SU-DHL-6 (cell line): ENCODE measurements at regions not wholly inside any gene's neighbourhood (a gene's known extent, or its start where the extent isn't known, plus 50 kb on each side); places are given as distances from the start of the nearest gene placed in this dataset.

Source experiments
- H2AFZ ChIP-seq: fragments of 200-600 bp; sonication (generic); 2 replicates; pipeline ENCODE4 v1.6.1; 2014; ENCODE audit warnings: low read depth, mild to moderate bottlenecking, moderate library complexity, mixed read lengths, antibody characterized with exemption, low read length; ENCODE audit not compliant: severe bottlenecking
- H3F3A ChIP-seq: fragments of 200-600 bp; shearing (Covaris generic); 2 replicates; pipeline ENCODE4 v1.6.0; 2016; ENCODE audit warnings: antibody characterized with exemption, mild to moderate bottlenecking; ENCODE audit not compliant: insufficient read depth
- H3K27ac ChIP-seq: fragments of 200-600 bp; sonication (generic); 2 replicates; pipeline ENCODE4 v1.5.1; 2016; ENCODE audit warnings: low read depth, mild to moderate bottlenecking, low read length, moderate library complexity, mixed read lengths
- H3K27me3 ChIP-seq: fragments of 200-600 bp; sonication (generic), shearing (Covaris generic); 2 replicates; pipeline ENCODE4 v1.6.0; 2014; ENCODE audit warnings: mild to moderate bottlenecking, low read length
- H3K36me3 ChIP-seq: fragments of 200-600 bp; sonication (generic); 2 replicates; pipeline ENCODE4 v1.6.1; 2014; ENCODE audit warnings: mild to moderate bottlenecking, low read length, mixed read lengths
- H3K4me2 ChIP-seq: fragments of 300-600, 200-600 bp; shearing (Covaris generic), sonication (generic); 2 replicates; pipeline ENCODE4 v1.6.0; 2014; ENCODE audit warnings: low read length, low read depth, mild to moderate bottlenecking; ENCODE audit not compliant: poor library complexity, severe bottlenecking
- H3K4me3 ChIP-seq: fragments of 200-600 bp; sonication (generic); 2 replicates; pipeline ENCODE4 v1.5.1; 2014; ENCODE audit warnings: antibody characterized with exemption, low read length, mild to moderate bottlenecking, mixed read lengths; ENCODE audit not compliant: insufficient read depth, poor library complexity, severe bottlenecking
- H3K79me2 ChIP-seq: fragments of 200-600 bp; sonication (generic); 2 replicates; pipeline ENCODE4 v1.6.1; 2014; ENCODE audit warnings: mild to moderate bottlenecking, low read length, moderate library complexity; ENCODE audit not compliant: insufficient read depth
- H3K9ac ChIP-seq: fragments of 200-600 bp; sonication (generic); 2 replicates; pipeline ENCODE4 v1.7.0; 2014; ENCODE audit warnings: mild to moderate bottlenecking, low read length
- H3K9me2 ChIP-seq: fragments of 200-600 bp; sonication (generic); replicated peaks from 2 replicates; pipeline ENCODE4 v1.6.1; 2014; ENCODE audit warnings: low read length; ENCODE audit not compliant: insufficient read depth
- H3K9me3 ChIP-seq: fragments of 200-600 bp; sonication (generic); 2 replicates; pipeline ENCODE4 v1.6.1; 2014; ENCODE audit warnings: low read length, mixed read lengths; ENCODE audit not compliant: insufficient read depth
- H4K20me1 ChIP-seq: fragments of 200-600 bp; sonication (generic); 2 replicates; pipeline ENCODE4 v1.6.1; 2014; ENCODE audit warnings: low read depth, mild to moderate bottlenecking, antibody characterized with exemption, low read length, moderate library complexity, mixed read lengths
- EZH2phosphoT487 ChIP-seq: fragments of 200-600 bp; sonication (generic), shearing (Covaris generic); conservative IDR thresholded peaks from 2 replicates; pipeline ENCODE4 v1.6.1; 2018; ENCODE audit warnings: mild to moderate bottlenecking, antibody characterized with exemption, low read length, moderate library complexity, mixed read lengths
- TF ChIP-seq, protein P1 (sequence below): fragments of 200-600 bp; sonication (generic); IDR thresholded peaks from one replicate; pipeline ENCODE4 v1.5.1; 2017; ENCODE audit warnings: antibody characterized with exemption, mild to moderate bottlenecking, low read length, moderate library complexity; ENCODE audit not compliant: insufficient read depth, poor library complexity, severe bottlenecking

DNA sequence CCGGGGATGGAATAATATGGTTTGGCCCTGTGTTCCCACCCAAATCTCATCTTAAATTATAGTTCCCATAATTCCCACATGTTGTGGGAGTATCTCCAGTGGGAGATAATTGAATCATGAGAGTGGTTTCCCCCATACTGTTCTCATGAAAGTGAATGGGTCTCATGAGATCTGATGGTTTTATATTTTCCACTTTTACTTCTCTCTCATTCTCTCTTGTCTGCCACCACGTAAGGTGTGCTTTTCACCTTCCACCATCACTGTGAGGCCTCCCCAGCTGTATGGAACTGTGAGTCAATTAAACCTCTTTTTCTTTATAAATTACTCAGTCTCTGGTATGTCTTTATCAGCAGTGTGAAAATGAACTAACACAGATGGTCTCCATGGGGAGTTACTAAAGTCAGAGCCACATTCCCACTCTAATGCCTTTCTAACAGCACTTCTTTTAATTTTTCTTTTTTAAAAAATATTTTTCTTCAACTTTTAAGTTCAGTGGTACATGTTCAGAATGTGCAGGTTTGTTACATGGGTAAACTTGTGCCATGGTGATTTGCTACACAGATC, 306.6 kb downstream of the DTHD1 start:
- H4K20me1 ChIP-seq, result no peaks in the 10 kb centered on the region
- no peak overlapping the region for H3K4me2 ChIP-seq
- H2AFZ ChIP-seq, result no peak overlapping the region
- H3K79me2 ChIP-seq, result no peaks in the 10 kb centered on the region
- H3K36me3 ChIP-seq, result no peaks in the 10 kb centered on the region
- H3K9ac ChIP-seq, result no peak overlapping the region
- H3K27ac ChIP-seq, result no peak overlapping the region
- no peaks in the 10 kb centered on the region for H3K9me3 ChIP-seq
- no peak overlapping the region for H3K4me3 ChIP-seq
- TF ChIP-seq EZH2phosphoT487, result no peak
- TF ChIP-seq, protein P1, sequence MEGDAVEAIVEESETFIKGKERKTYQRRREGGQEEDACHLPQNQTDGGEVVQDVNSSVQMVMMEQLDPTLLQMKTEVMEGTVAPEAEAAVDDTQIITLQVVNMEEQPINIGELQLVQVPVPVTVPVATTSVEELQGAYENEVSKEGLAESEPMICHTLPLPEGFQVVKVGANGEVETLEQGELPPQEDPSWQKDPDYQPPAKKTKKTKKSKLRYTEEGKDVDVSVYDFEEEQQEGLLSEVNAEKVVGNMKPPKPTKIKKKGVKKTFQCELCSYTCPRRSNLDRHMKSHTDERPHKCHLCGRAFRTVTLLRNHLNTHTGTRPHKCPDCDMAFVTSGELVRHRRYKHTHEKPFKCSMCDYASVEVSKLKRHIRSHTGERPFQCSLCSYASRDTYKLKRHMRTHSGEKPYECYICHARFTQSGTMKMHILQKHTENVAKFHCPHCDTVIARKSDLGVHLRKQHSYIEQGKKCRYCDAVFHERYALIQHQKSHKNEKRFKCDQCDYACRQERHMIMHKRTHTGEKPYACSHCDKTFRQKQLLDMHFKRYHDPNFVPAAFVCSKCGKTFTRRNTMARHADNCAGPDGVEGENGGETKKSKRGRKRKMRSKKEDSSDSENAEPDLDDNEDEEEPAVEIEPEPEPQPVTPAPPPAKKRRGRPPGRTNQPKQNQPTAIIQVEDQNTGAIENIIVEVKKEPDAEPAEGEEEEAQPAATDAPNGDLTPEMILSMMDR, result no peak
- no peaks in the 10 kb centered on the region for H3F3A ChIP-seq
- no peaks in the 10 kb centered on the region for H3K9me2 ChIP-seq
- H3K27me3 ChIP-seq, result no peaks in the 10 kb centered on the region

DNA sequence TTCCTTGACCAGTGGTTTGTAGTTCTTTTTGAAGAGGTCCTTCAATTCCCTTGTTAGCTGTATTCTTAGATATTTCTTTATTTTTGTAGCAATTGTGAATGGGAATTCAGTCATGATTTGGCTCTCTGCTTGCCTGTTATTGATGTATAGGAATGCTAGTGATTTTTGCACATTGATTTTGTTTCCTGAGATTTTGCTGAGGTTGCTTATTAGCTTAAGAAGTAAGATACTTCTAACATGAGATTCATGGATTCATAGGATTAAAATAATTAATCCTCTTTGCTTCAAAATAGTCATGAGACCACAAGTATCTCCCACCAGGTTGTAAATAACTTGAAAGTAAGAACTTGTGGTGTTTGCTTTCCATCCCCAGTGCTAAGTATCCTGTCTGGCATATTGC, 308.9 kb downstream of the DTHD1 start:
- H3K27ac ChIP-seq, result no peak overlapping the region
- no peak overlapping the region for H3K9ac ChIP-seq
- H3K36me3 ChIP-seq, result no peaks in the 10 kb centered on the region
- no peaks in the 10 kb centered on the region for H3K9me3 ChIP-seq
- H3F3A ChIP-seq, result no peaks in the 10 kb centered on the region
- TF ChIP-seq, protein P1, result no peak
- no peak for TF ChIP-seq EZH2phosphoT487
- H3K4me2 ChIP-seq, result no peak overlapping the region
- H3K4me3 ChIP-seq, result no peak overlapping the region
- H2AFZ ChIP-seq, result no peak overlapping the region
- no peaks in the 10 kb centered on the region for H3K9me2 ChIP-seq
- no peaks in the 10 kb centered on the region for H3K27me3 ChIP-seq
- H4K20me1 ChIP-seq, result no peaks in the 10 kb centered on the region
- H3K79me2 ChIP-seq, result no peaks in the 10 kb centered on the region

DNA sequence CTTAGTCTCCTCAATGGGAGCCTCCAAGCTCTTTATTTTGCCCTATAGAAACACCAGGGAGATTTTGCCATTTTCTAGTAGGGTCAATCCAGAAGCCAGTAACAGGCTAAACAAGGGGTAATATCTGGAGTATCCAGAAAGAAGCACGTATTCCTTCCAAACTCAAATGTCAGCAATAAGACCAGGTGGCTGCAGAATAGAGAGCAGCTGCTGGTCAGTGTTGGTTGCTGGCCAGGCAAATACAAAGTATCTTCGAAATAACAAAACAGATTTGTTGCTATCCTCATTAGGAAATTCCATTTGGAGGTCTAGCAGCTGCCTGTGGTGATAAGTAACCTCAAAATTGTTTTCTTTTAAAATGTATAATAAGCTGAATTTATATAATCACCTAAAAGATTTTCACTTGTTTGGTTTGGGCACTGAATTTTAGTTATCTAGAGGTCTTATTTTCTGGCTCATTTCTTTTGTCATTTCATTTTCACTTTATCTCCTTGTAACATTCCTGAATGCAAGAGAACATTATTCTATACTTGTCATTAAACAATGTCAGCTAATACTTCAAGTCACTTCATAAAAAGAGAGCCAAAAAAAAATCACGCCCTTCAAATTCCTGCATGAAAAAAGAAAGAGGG, 320.6 kb downstream of the DTHD1 start:
- no peaks in the 10 kb centered on the region for H4K20me1 ChIP-seq
- H2AFZ ChIP-seq, result no peak overlapping the region
- H3K36me3 ChIP-seq, result no peaks in the 10 kb centered on the region
- H3K9me2 ChIP-seq, result no peaks in the 10 kb centered on the region
- no peaks in the 10 kb centered on the region for H3K27me3 ChIP-seq
- no peak overlapping the region for H3K9ac ChIP-seq
- H3K79me2 ChIP-seq, result no peaks in the 10 kb centered on the region
- H3K4me3 ChIP-seq, result no peak overlapping the region
- H3K4me2 ChIP-seq, result no peak overlapping the region
- TF ChIP-seq, protein P1, result no peak
- no peak for TF ChIP-seq EZH2phosphoT487
- H3K9me3 ChIP-seq, result no peaks in the 10 kb centered on the region
- H3K27ac ChIP-seq, result no peak overlapping the region
- no peaks in the 10 kb centered on the region for H3F3A ChIP-seq
